ENCODE measurements at regions not wholly inside any gene's neighbourhood (a gene's known extent, or its start where the extent isn't known, plus 50 kb on each side); places are given as distances from the start of the nearest gene placed in this dataset.

- H3K4me1 ChIP-seq (ENCODE audit: control insufficient read depth, insufficient read depth, low read length), result peaks cover 8% of the 10 kb centered on the region
- no peak overlapping the region for H3K4me3 Mint-ChIP-seq
- no peaks in the 10 kb centered on the region for H3K36me3 ChIP-seq (ENCODE audit: control insufficient read depth, insufficient read depth, low read length)
- H3K9me3 ChIP-seq (ENCODE audit: control insufficient read depth, low read length), result peaks cover 5% of the 10 kb centered on the region
- 100% methylated on average over 1 of the region's 1 CpG for WGBS, 2 experiments (ENCODE audit: insufficient coverage in 1 of 2, insufficient read length in 1 of 2)
- TF ChIP-seq CTCF (conservative IDR thresholded peaks at IDR 0.05), result no peak
- DNase-seq, result no peak
- H3K9me3 Mint-ChIP-seq, result peaks cover 5% of the 10 kb centered on the region
- H3K36me3 Mint-ChIP-seq (ENCODE audit: low read depth), result no peaks in the 10 kb centered on the region
- no peaks in the 10 kb centered on the region for H3K27me3 Mint-ChIP-seq (ENCODE audit: insufficient read depth)
- no peak overlapping the region for H3K27ac Mint-ChIP-seq
- peaks cover 7% of the 10 kb centered on the region for H3K4me1 Mint-ChIP-seq
- H3K27me3 ChIP-seq (ENCODE audit: control insufficient read depth, insufficient read depth, low read length, poor library complexity, severe bottlenecking), result no peaks in the 10 kb centered on the region
- no peak overlapping the region for H3K9ac ChIP-seq (ENCODE audit: extremely low read depth, low read length, poor library complexity, severe bottlenecking)
- H3K27ac ChIP-seq (ENCODE audit: low read depth, low read length), result no peak overlapping the region
- H3K4me3 ChIP-seq (ENCODE audit: low read length), result no peak overlapping the region
Observed at GRCh38 chr5:68398146-68398812, 182.7 kb downstream of the PIK3R1 start.

GRCh38 chr5:68403301-68403700 lies 187.7 kb downstream of the PIK3R1 start:
- no peak for TF ChIP-seq CTCF (conservative IDR thresholded peaks at IDR 0.05)
- H3K27ac Mint-ChIP-seq, result no peak overlapping the region
- H3K4me1 Mint-ChIP-seq, result peaks cover 6% of the 10 kb centered on the region
- no peak overlapping the region for H3K4me3 Mint-ChIP-seq
- WGBS, 2 experiments (ENCODE audit: insufficient coverage in 1 of 2, insufficient read length in 1 of 2), result 95 to 100% methylated on average over 3 to 4 of the region's 4 CpGs
- Histone ChIP-seq H3K9me3 (ENCODE audit: control insufficient read depth, low read length) (no peaks in the 10 kb centered on the region), H3K4me1 (ENCODE audit: control insufficient read depth, insufficient read depth, low read length) (no peaks in the 10 kb centered on the region), H3K27ac (ENCODE audit: low read depth, low read length) (no peak overlapping the region), H3K27me3 (ENCODE audit: control insufficient read depth, insufficient read depth, low read length, poor library complexity, severe bottlenecking) (no peaks in the 10 kb centered on the region), H3K9ac (ENCODE audit: extremely low read depth, low read length, poor library complexity, severe bottlenecking) (no peak overlapping the region), H3K36me3 (ENCODE audit: control insufficient read depth, insufficient read depth, low read length) (no peaks in the 10 kb centered on the region), H3K4me3 (ENCODE audit: low read length) (no peak overlapping the region)
- H3K36me3 Mint-ChIP-seq (ENCODE audit: low read depth), result no peaks in the 10 kb centered on the region
- H3K9me3 Mint-ChIP-seq, result no peaks in the 10 kb centered on the region
- no peak for DNase-seq
- H3K27me3 Mint-ChIP-seq (ENCODE audit: insufficient read depth), result no peaks in the 10 kb centered on the region

- Mint-ChIP-seq H3K4me1 (peaks cover 6% of the 10 kb centered on the region), H3K9me3 (no peaks in the 10 kb centered on the region), H3K27ac (no peak overlapping the region), H3K4me3 (no peak overlapping the region), H3K36me3 (ENCODE audit: low read depth) (no peaks in the 10 kb centered on the region), H3K27me3 (ENCODE audit: insufficient read depth) (no peaks in the 10 kb centered on the region)
- Histone ChIP-seq H3K27ac (ENCODE audit: low read depth, low read length) (no peak overlapping the region), H3K4me1 (ENCODE audit: control insufficient read depth, insufficient read depth, low read length) (no peaks in the 10 kb centered on the region), H3K9ac (ENCODE audit: extremely low read depth, low read length, poor library complexity, severe bottlenecking) (no peak overlapping the region), H3K4me3 (ENCODE audit: low read length) (no peak overlapping the region), H3K36me3 (ENCODE audit: control insufficient read depth, insufficient read depth, low read length) (no peaks in the 10 kb centered on the region), H3K27me3 (ENCODE audit: control insufficient read depth, insufficient read depth, low read length, poor library complexity, severe bottlenecking) (no peaks in the 10 kb centered on the region), H3K9me3 (ENCODE audit: control insufficient read depth, low read length) (no peaks in the 10 kb centered on the region)
- no peak for TF ChIP-seq CTCF (conservative IDR thresholded peaks at IDR 0.05)
- no peak for DNase-seq
Observed at GRCh38 chr5:68404246-68404645, 188.7 kb downstream of the PIK3R1 start.
